GM12878 (cell line): ENCODE measurements at regions not wholly inside any gene's neighbourhood (a gene's known extent, or its start where the extent isn't known, plus 50 kb on each side); places are given as distances from the start of the nearest gene placed in this dataset.

Experiments used
- ATAC-seq: fragments of 200-7000 bp; cut with Tn5 transposase; 3 replicates; pipeline ENCODE4 v1.9.1; 2020; ENCODE audit warnings: mild to moderate bottlenecking, moderate library complexity
- BruUV-seq: library from RNA; stranded (reverse); fragments of 400-500 nt; replicated peaks from 2 replicates; lab custom pipeline; 2021; lab: Mats Ljungman, UMichigan
- CTCF ChIA-PET: fragments of 300-600 bp; sonication (Branson Sonifier 250); formaldehyde crosslinking; extraction: SDS; loops from one replicate; lab custom pipeline; 2021; ENCODE audit warnings: inconsistent platforms; lab: Yijun Ruan, JAX
- POLR2A ChIA-PET: fragments of 350-600 bp; formaldehyde crosslinking; extraction: SDS; loops from one replicate; lab custom pipeline; 2021; ENCODE audit warnings: inconsistent platforms; lab: Charles Lee
- RAD21 ChIA-PET: fragments of 300-600 bp; sonication (Branson Sonifier 250); formaldehyde crosslinking; loops from one replicate; lab custom pipeline; 2023; ENCODE audit warnings: antibody characterized with exemption; ENCODE audit not compliant: unreplicated experiment; lab: Charles Lee
- SMC1A ChIA-PET: fragments of 300-600 bp; sonication (Branson Sonifier 250); formaldehyde crosslinking; loops from one replicate; lab custom pipeline; 2023; ENCODE audit not compliant: unreplicated experiment, uncharacterized antibody; lab: Charles Lee
- DNase-seq: peaks from one replicate; pipeline ENCODE4 v3.0.0-alpha.2; 2011; ENCODE audit warnings: low read depth, low spot score
- FAIRE-seq: peaks from 3 replicates; lab custom pipeline; 2011; peaks lifted over from hg19 to GRCh38; lab: Jason Lieb, UNC
- H2AFZ ChIP-seq: 2 replicates; pipeline ENCODE4 v1.6.0; 2011; ENCODE audit warnings: low read depth, low read length, control low read depth; ENCODE audit not compliant: control insufficient read depth
- H3K27ac ChIP-seq: 2 replicates; pipeline ENCODE4 v1.5.1; 2011; ENCODE audit warnings: control low read depth; ENCODE audit not compliant: control insufficient read depth, insufficient read depth
- H3K27me3 ChIP-seq, 2 experiments: replicated peaks in 1 of 2; 2 replicates each; pipeline versions ENCODE4 v1.6.0 to v1.6.1; 2011; ENCODE audit warnings: low read length in 1 of 2; ENCODE audit not compliant: control insufficient read depth in 2 of 2, insufficient read depth in 2 of 2
- H3K36me3 ChIP-seq, 2 experiments: 2 replicates each; pipeline ENCODE4 v1.5.1; 2011; ENCODE audit warnings: low read length in 1 of 2; ENCODE audit not compliant: control insufficient read depth in 2 of 2, insufficient read depth in 2 of 2
- H3K4me1 ChIP-seq: 2 replicates; pipeline ENCODE4 v1.6.1; 2011; ENCODE audit warnings: mild to moderate bottlenecking, low read length, moderate library complexity, mixed read lengths; ENCODE audit not compliant: control insufficient read depth, insufficient read depth
- H3K4me2 ChIP-seq: 2 replicates; pipeline ENCODE4 v1.6.0; 2011; ENCODE audit warnings: control low read depth; ENCODE audit not compliant: control insufficient read depth, insufficient read depth
- H3K4me3 ChIP-seq: fragments of 200-600 bp; sonication (generic); 2 replicates; pipeline ENCODE4 v1.5.1; 2016
- H3K79me2 ChIP-seq: 2 replicates; pipeline ENCODE4 v1.6.0; 2011; ENCODE audit warnings: low read length; ENCODE audit not compliant: control insufficient read depth, insufficient read depth
- H3K9ac ChIP-seq: 2 replicates; pipeline ENCODE4 v1.8.0; 2011; ENCODE audit warnings: low read length, control low read depth, mixed read lengths; ENCODE audit not compliant: control insufficient read depth, insufficient read depth
- H3K9me3 ChIP-seq: replicated peaks from 3 replicates; pipeline ENCODE4 v1.5.1; 2011; ENCODE audit warnings: mild to moderate bottlenecking, low read length; ENCODE audit not compliant: control insufficient read depth, insufficient read depth
- H4K20me1 ChIP-seq: 2 replicates; pipeline ENCODE4 v1.6.0; 2011; ENCODE audit not compliant: control insufficient read depth, insufficient read depth
- ATF2 ChIP-seq: IDR thresholded peaks from 2 replicates; pipeline ENCODE4 v1.6.1; 2012; ENCODE audit warnings: low read length, inconsistent platforms
- CEBPZ ChIP-seq: fragments of 150-350 bp; IDR thresholded peaks from 2 replicates; pipeline ENCODE4 v1.6.1; 2016; ENCODE audit warnings: low read depth, low read length
- CREM ChIP-seq: IDR thresholded peaks from 2 replicates; pipeline ENCODE4 v1.6.1; 2014; ENCODE audit warnings: antibody characterized with exemption, low read depth
- CTCF ChIP-seq, 3 experiments: IDR thresholded peaks in 2 of 3; conservative IDR thresholded peaks in 1 of 3; 2 replicates each; pipeline ENCODE4 v1.5.1; 2011; ENCODE audit warnings: low read depth in 3 of 3, low read length in 3 of 3, mild to moderate bottlenecking in 3 of 3, control low read depth in 2 of 3, moderate library complexity in 2 of 3, inconsistent platforms in 1 of 3, mixed read lengths in 1 of 3; ENCODE audit not compliant: control insufficient read depth in 2 of 3, insufficient read depth in 1 of 3; ENCODE audit errors: extremely low read depth in 1 of 3
- E2F4 ChIP-seq: IDR thresholded peaks from 2 replicates; pipeline ENCODE4 v1.6.1; 2012; ENCODE audit warnings: low read depth, low read length, improper control_type of control experiment
- NFIC ChIP-seq: IDR thresholded peaks from 2 replicates; pipeline ENCODE4 v1.6.1; 2012; ENCODE audit warnings: low read depth, mild to moderate bottlenecking, inconsistent platforms, low read length, moderate library complexity
- NR2C1 ChIP-seq: fragments of 450-650 bp; IDR thresholded peaks from 2 replicates; pipeline ENCODE4 v1.6.1; 2017; ENCODE audit warnings: antibody characterized with exemption, mild to moderate bottlenecking, moderate library complexity
- POU2F2 ChIP-seq: IDR thresholded peaks from 3 replicates; pipeline ENCODE4 v1.6.1; 2011; ENCODE audit warnings: low read depth, mild to moderate bottlenecking, low read length, borderline replicate concordance
- SKIL ChIP-seq: fragments of 450-650 bp; IDR thresholded peaks from 2 replicates; pipeline ENCODE4 v1.6.1; 2017; ENCODE audit warnings: mild to moderate bottlenecking, low read depth, inconsistent platforms; ENCODE audit not compliant: poor library complexity, severe bottlenecking
- SMAD5 ChIP-seq: IDR thresholded peaks from 2 replicates; pipeline ENCODE4 v1.6.1; 2016; ENCODE audit warnings: antibody characterized with exemption, low read depth
- ZNF384 ChIP-seq: IDR thresholded peaks from 2 replicates; pipeline ENCODE4 v1.6.1; 2012; ENCODE audit warnings: low read depth, mild to moderate bottlenecking, low read length, improper control_type of control experiment, borderline replicate concordance
- ZNF622 ChIP-seq: fragments of 450-650 bp; IDR thresholded peaks from 2 replicates; pipeline ENCODE4 v1.6.1; 2017; ENCODE audit warnings: mild to moderate bottlenecking, inconsistent platforms
- WGBS: methylation state at CpG from one replicate; pipeline ENCODE4 v1.1.6; 2016; ENCODE audit warnings: low lambda C conversion rate; ENCODE audit not compliant: insufficient replicate concordance, insufficient coverage; ENCODE audit errors: missing lambda C conversion rate; 5-methylcytosine and 5-hydroxymethylcytosine counted together
- in situ Hi-C: fragments of 300-500 bp; cut with MboI; formaldehyde crosslinking; loops from 9 replicates; pipeline ENCODE4 v1.14.3; 2018; ENCODE audit warnings: mixed read lengths
- intact Hi-C: fragments of 100-400 bp; cut with micrococcal nuclease; formaldehyde crosslinking; loops from one replicate; pipeline ENCODE4 v1.14.2; 2022; ENCODE audit not compliant: unreplicated experiment

- no peak for TF ChIP-seq E2F4
- TF ChIP-seq CTCF (IDR thresholded peaks at IDR 0.05 in 2 of 3, conservative IDR thresholded peaks at IDR 0.05 in 1 of 3; ENCODE audit: control insufficient read depth in 2 of 3, extremely low read depth in 1 of 3, insufficient read depth in 1 of 3, low read depth in 3 of 3, low read length in 3 of 3) = no peak
- no peak for TF ChIP-seq SMAD5
- no peak for TF ChIP-seq POU2F2
- no peak for TF ChIP-seq ATF2
Observed at GRCh38 chr12:94766397-94766796, 116.0 kb upstream of the TMCC3 start (continued).

GRCh38 chr12:94763462-94763861 is 113.1 kb upstream of the TMCC3 start:
- Histone ChIP-seq H3K27ac (peak overlapping the region; percentile 35), H3K4me2 (peak overlapping the region; percentile 59), H2AFZ (no peak overlapping the region), H3K9ac (no peak overlapping the region), H3K27me3 (no peaks in the 10 kb centered on the region), H4K20me1 (no peaks in the 10 kb centered on the region), H3K4me1 (peaks cover 41% of the 10 kb centered on the region), H3K79me2 (peaks cover 73% of the 10 kb centered on the region), H3K36me3 (no peaks in the 10 kb centered on the region; a peak in 1 of 4 replicates), H3K9me3 (no peaks in the 10 kb centered on the region), H3K4me3 (no peak overlapping the region)
- ChIA-PET POLR2A (interaction anchor here (1.1 to 1.5 kb wide), 6 partner anchors 11 to 201 kb away, joined by 3 to 6 read pairs (median 4); no protein-coding TSS in a partner anchor), RAD21 (interaction anchor here (0.7 to 4.9 kb wide), 18 partner anchors 11 to 628 kb away, joined by 3 to 53 read pairs (median 4); no protein-coding TSS in a partner anchor), SMC1A (interaction anchor here (0.7 to 4.3 kb wide), 16 partner anchors 10 to 233 kb away, joined by 3 to 48 read pairs (median 4); no protein-coding TSS in a partner anchor), CTCF (interaction anchor here (0.7 to 4.6 kb wide), 22 partner anchors 8 to 217 kb away, joined by 3 to 54 read pairs (median 4); no protein-coding TSS in a partner anchor)
- DNase-seq (no peak), FAIRE-seq (no peak), ATAC-seq (peak; percentile 37)
- intact Hi-C loops = loop anchor here (5.0 to 10.0 kb wide), 2 partner anchors 119 to 161 kb away; no protein-coding TSS in a partner anchor
- in situ Hi-C loops = no loop called here
- no TSS peak for BruUV-seq
- 79% methylated on average over 6 of the region's 6 CpGs for WGBS
- TF ChIP-seq CREM = no peak
- no peak for TF ChIP-seq ZNF622
- no peak for TF ChIP-seq CEBPZ
- no peak for TF ChIP-seq NFIC
- no peak for TF ChIP-seq NR2C1
- TF ChIP-seq SKIL = no peak
- no peak for TF ChIP-seq ZNF384
